HFFc6 (cell line): ENCODE measurements at regions not wholly inside any gene's neighbourhood (a gene's known extent, or its start where the extent isn't known, plus 50 kb on each side); places are given as distances from the start of the nearest gene placed in this dataset.
"Not testable (repeated sequence)": the region's sequence is repeated elsewhere in the genome, so short reads cannot be mapped to it uniquely, and the experiment has no call there.

Source experiments
- DNase-seq: peaks from one replicate; pipeline ENCODE4 v3.0.0-alpha.2; 2018
- H3K27ac Mint-ChIP-seq: 2 replicates; pipeline ENCODE4 v1.8.0; 2020; ENCODE audit warnings: mild to moderate bottlenecking, mixed read lengths
- H3K27me3 Mint-ChIP-seq: 2 replicates; pipeline ENCODE4 v1.8.0; 2021; ENCODE audit warnings: mild to moderate bottlenecking, moderate library complexity, mixed read lengths; ENCODE audit not compliant: insufficient read depth
- H3K36me3 Mint-ChIP-seq: 2 replicates; pipeline ENCODE4 v1.8.0; 2021; ENCODE audit warnings: low read depth, mixed read lengths
- H3K4me1 Mint-ChIP-seq: 2 replicates; pipeline ENCODE4 v1.8.0; 2020; ENCODE audit warnings: low read depth, mixed read lengths
- H3K4me3 Mint-ChIP-seq: 2 replicates; pipeline ENCODE4 v1.8.0; 2020; ENCODE audit warnings: mild to moderate bottlenecking, moderate library complexity, mixed read lengths
- H3K9me3 Mint-ChIP-seq: 2 replicates; pipeline ENCODE4 v1.8.0; 2020; ENCODE audit warnings: mild to moderate bottlenecking, mixed read lengths
- CTCF ChIP-seq: fragments of 200-600 bp; sonication (generic); IDR thresholded peaks from 2 replicates; pipeline ENCODE4 v1.5.0; 2021; ENCODE audit warnings: antibody characterized with exemption, mild to moderate bottlenecking

GRCh38 chr4:144423930-144424329 lies 222.0 kb upstream of the HHIP start:
- no peaks in the 10 kb centered on the region for H3K4me1 Mint-ChIP-seq
- H3K9me3 Mint-ChIP-seq = no peaks in the 10 kb centered on the region
- no peaks in the 10 kb centered on the region for H3K36me3 Mint-ChIP-seq
- DNase-seq = no peak
- no peak for TF ChIP-seq CTCF
- no peaks in the 10 kb centered on the region; the same call in 1 of the 2 replicates for H3K27me3 Mint-ChIP-seq
- H3K4me3 Mint-ChIP-seq = no peak overlapping the region
- no peak overlapping the region for H3K27ac Mint-ChIP-seq

GRCh38 chr4:144426023-144426422 lies 219.9 kb upstream of the HHIP start:
- not testable (repeated sequence) for DNase-seq, H3K9me3 Mint-ChIP-seq, H3K27ac Mint-ChIP-seq, H3K4me3 Mint-ChIP-seq, H3K4me1 Mint-ChIP-seq, H3K27me3 Mint-ChIP-seq, H3K36me3 Mint-ChIP-seq

- TF ChIP-seq CTCF = no peak
- peaks cover 5% of the 10 kb centered on the region; the same call in 1 of the 2 replicates for H3K9me3 Mint-ChIP-seq
- no peaks in the 10 kb centered on the region for H3K4me1 Mint-ChIP-seq
- H3K36me3 Mint-ChIP-seq = no peaks in the 10 kb centered on the region
- no peak overlapping the region for H3K27ac Mint-ChIP-seq
- H3K27me3 Mint-ChIP-seq = peaks cover 4% of the 10 kb centered on the region
- no peak overlapping the region for H3K4me3 Mint-ChIP-seq
- no peak for DNase-seq
Measured at GRCh38 chr4:144442713-144443112, 203.2 kb upstream of the HHIP start.

- DNase-seq = no peak
Measured at GRCh38 chr4:144449611-144450010, 196.3 kb upstream of the HHIP start.

GRCh38 chr4:144450526-144450925 lies 195.4 kb upstream of the HHIP start:
- H3K27ac Mint-ChIP-seq = no peak overlapping the region
- TF ChIP-seq CTCF = no peak
- no peaks in the 10 kb centered on the region for H3K36me3 Mint-ChIP-seq
- no peak for DNase-seq
- no peaks in the 10 kb centered on the region; the same call in 1 of the 2 replicates for H3K9me3 Mint-ChIP-seq
- H3K4me3 Mint-ChIP-seq = no peak overlapping the region
- H3K27me3 Mint-ChIP-seq = no peaks in the 10 kb centered on the region
- no peaks in the 10 kb centered on the region for H3K4me1 Mint-ChIP-seq

More at GRCh38 chr4:144449611-144450010, 196.3 kb upstream of the HHIP start:
- no peak overlapping the region for H3K27ac Mint-ChIP-seq
- no peak overlapping the region for H3K4me3 Mint-ChIP-seq
- no peaks in the 10 kb centered on the region for H3K4me1 Mint-ChIP-seq
- H3K27me3 Mint-ChIP-seq = no peaks in the 10 kb centered on the region
- H3K36me3 Mint-ChIP-seq = no peaks in the 10 kb centered on the region
- H3K9me3 Mint-ChIP-seq = no peaks in the 10 kb centered on the region; the same call in 1 of the 2 replicates
- TF ChIP-seq CTCF = no peak

- Mint-ChIP-seq H3K4me1 (no peaks in the 10 kb centered on the region), H3K27ac (no peak overlapping the region), H3K4me3 (no peak overlapping the region), H3K9me3 (no peaks in the 10 kb centered on the region; the same call in 1 of the 2 replicates), H3K27me3 (no peaks in the 10 kb centered on the region), H3K36me3 (no peaks in the 10 kb centered on the region)
- no peak for DNase-seq
- no peak for TF ChIP-seq CTCF
Measured at GRCh38 chr4:144451766-144452450, 194.0 kb upstream of the HHIP start.
